ENCODE measurements at regions not wholly inside any gene's neighbourhood (a gene's known extent, or its start where the extent isn't known, plus 50 kb on each side); places are given as distances from the start of the nearest gene placed in this dataset.

GRCh38 chr17:77553459-77554066 lies 404.9 kb upstream of the TNRC6C start:
- H3K4me3 ChIP-seq (ENCODE audit: low read depth, low read length), result no peak overlapping the region
- no peak for DNase-seq (ENCODE audit: low read depth)
- no peak for TF ChIP-seq CTCF (conservative IDR thresholded peaks at IDR 0.05; ENCODE audit: low read depth, low read length)

- DNase-seq (ENCODE audit: low read depth), result no peak
- no peak overlapping the region for H3K4me3 ChIP-seq (ENCODE audit: low read depth, low read length)
- TF ChIP-seq CTCF (conservative IDR thresholded peaks at IDR 0.05; ENCODE audit: low read depth, low read length), result no peak
Measured at GRCh38 chr17:77555121-77555591, 403.3 kb upstream of the TNRC6C start.

GRCh38 chr17:77555741-77556291 lies 402.7 kb upstream of the TNRC6C start:
- H3K4me3 ChIP-seq (ENCODE audit: low read depth, low read length), result no peak overlapping the region
- peak; percentile 56 for DNase-seq (ENCODE audit: low read depth)
- TF ChIP-seq CTCF (conservative IDR thresholded peaks at IDR 0.05; ENCODE audit: low read depth, low read length), result no peak

GRCh38 chr17:77556383-77557061 lies 402.0 kb upstream of the TNRC6C start:
- no peak for TF ChIP-seq CTCF (conservative IDR thresholded peaks at IDR 0.05; ENCODE audit: low read depth, low read length)
- no peak overlapping the region for H3K4me3 ChIP-seq (ENCODE audit: low read depth, low read length)
- no peak for DNase-seq (ENCODE audit: low read depth)

GRCh38 chr17:77558846-77559626 lies 399.5 kb upstream of the TNRC6C start:
- H3K4me3 ChIP-seq (ENCODE audit: low read depth, low read length), result no peak overlapping the region
- no peak for DNase-seq (ENCODE audit: low read depth)
- no peak for TF ChIP-seq CTCF (conservative IDR thresholded peaks at IDR 0.05; ENCODE audit: low read depth, low read length)

- H3K4me3 ChIP-seq (ENCODE audit: low read depth, low read length), result no peak overlapping the region
- no peak for TF ChIP-seq CTCF (conservative IDR thresholded peaks at IDR 0.05; ENCODE audit: low read depth, low read length)
- no peak for DNase-seq (ENCODE audit: low read depth)
Measured at GRCh38 chr17:77560381-77560780, 398.1 kb upstream of the TNRC6C start.
